GM19468 (cell line): ENCODE measurements at regions not wholly inside any gene's neighbourhood (a gene's known extent, or its start where the extent isn't known, plus 50 kb on each side); places are given as distances from the start of the nearest gene placed in this dataset.

Source experiments
- ATAC-seq: cut with Tn5 transposase; IDR thresholded peaks from one replicate; pipeline ENCODE4 v1.9.1; 2021; ENCODE audit warnings: mild to moderate bottlenecking, moderate library complexity, moderate number of reproducible peaks; ENCODE audit not compliant: unreplicated experiment; ENCODE audit errors: extremely low read depth

DNA sequence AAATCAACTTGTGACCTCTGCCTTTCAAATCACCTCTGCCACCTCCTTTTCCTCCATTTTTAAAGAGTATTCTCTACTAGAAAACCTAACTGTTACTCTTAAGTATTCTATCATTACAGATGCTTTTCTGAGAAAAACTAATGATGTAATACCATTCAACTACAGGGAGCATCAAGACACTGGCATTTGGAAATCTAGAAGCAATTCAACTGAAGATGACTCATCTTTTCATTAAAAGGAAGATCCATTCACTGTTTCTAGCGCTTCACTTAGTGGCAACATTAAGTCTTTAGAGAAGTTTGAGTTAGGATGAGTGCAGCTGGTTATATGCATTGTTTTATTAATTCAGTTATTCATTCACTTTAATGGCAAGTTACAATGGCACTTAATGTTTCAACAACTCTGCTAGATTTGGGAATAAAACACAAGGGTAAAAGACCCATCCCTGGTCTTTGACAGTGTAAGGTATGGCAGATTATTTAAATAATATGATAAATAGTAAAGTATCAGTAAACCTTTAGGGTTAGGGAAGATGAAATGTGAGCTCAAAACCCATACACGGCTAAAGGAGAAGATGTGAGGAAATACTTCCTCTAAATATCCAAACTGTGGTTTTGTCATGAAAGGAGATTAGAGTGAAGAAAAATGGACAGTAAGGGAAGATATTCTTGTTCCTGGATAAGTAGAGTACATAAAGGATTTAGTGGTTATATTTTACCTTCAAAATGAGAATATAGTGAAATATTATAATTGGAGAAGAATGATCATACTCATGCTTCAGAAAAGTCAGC lies 61.7 kb downstream of the KCNJ2 start:
- ATAC-seq, result no peak

DNA sequence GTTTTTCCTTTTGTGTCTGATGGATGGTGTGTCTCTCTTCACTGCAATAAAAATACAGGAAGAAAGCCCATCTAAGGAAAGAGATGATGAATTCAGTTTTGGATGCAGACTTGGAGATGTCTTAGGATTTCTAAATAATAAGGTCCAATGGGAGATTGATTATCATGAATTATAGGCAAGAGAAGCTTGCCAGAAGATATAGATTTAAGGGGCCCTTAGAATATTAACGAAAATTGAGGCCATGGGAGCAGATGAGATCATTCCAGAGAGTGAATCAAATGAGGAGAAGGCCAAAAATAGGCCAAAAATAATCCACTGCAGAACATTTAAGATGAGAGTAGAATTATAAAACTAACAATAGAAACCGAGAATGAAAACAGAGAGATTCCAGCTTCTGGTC lies 63.1 kb downstream of the KCNJ2 start:
- no peak for ATAC-seq

DNA sequence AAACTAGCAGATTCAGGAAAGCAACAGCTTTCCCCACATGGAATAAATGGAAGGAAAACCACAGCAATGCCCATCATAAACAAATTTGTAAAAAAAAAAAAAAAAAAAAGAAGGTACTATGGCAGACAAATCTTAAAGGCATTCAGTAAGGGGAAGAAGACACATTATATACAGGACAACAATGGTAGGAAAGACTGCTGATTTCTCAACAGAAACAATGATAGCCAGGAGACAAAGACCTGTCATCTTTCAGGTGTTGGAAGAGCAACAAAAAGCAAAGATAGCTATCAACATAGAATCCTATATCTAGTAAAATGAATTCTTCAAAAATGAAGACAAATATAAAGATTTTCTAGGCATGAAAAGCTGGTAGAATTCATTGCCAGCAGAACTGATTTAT lies 65.9 kb downstream of the KCNJ2 start:
- ATAC-seq, result no peak

- ATAC-seq, result no peak
These were observed 68.9 kb downstream of the KCNJ2 start for GRCh38 chr17:70238228-70238627.

GRCh38 chr17:70238646-70239045 lies 69.3 kb downstream of the KCNJ2 start:
- no peak for ATAC-seq

- ATAC-seq, result no peak
These were observed 70.1 kb downstream of the KCNJ2 start for GRCh38 chr17:70239391-70239826.

GRCh38 chr17:70241071-70241470 lies 71.7 kb downstream of the KCNJ2 start:
- no peak for ATAC-seq

DNA sequence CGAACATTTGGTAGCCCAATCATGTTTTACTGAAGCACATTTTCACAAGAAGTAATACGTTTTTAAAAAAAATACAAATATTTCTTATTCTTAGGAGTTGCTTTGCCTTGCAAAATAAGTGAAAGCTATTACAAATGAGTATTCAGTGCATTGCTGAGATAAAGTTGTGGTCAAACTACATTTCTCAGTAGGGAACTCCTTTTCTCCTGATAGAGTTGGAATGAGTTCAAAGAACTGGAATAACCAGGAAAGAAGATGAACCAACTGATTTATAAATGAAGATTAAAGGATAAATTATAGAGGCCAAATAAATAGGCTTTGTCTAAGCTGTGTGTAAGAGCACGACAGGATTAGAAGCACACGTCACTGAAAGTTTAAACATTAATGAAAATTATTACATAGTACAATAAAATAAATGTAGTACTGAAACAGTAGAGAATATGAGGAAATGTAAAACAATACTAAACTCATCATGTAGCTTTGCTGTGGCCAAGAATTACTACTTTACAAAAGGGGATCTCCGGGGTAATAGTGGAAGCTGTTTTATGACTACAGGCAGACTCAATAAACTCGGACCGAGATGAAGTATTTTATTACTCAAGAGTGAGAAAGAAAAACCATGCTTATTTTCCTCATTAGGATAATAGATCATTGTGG lies 73.6 kb downstream of the KCNJ2 start:
- ATAC-seq, result no peak

DNA sequence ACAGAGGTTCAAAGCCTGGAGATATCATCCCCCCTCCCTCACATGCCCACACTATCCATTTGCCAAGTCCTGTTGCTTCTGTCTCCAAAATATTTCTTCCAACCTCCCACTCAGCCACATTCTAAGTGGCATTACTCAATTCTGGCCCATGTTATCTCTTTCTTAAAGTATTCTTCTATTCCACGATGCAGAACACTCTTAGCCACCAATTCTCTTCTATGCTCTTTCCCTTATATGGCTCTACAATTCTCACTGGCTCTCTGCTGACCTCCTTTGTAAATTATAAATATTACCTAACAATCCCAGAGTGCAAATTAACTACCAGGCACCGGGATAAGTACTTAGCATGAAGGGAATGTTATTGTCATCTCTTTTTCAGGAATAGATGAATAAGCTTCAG lies 82.4 kb downstream of the KCNJ2 start:
- no peak for ATAC-seq

- no peak for ATAC-seq
These were observed 85.6 kb downstream of the KCNJ2 start for GRCh38 chr17:70254735-70255460.

GRCh38 chr17:70256751-70257150 lies 87.4 kb downstream of the KCNJ2 start:
- ATAC-seq, result no peak

DNA sequence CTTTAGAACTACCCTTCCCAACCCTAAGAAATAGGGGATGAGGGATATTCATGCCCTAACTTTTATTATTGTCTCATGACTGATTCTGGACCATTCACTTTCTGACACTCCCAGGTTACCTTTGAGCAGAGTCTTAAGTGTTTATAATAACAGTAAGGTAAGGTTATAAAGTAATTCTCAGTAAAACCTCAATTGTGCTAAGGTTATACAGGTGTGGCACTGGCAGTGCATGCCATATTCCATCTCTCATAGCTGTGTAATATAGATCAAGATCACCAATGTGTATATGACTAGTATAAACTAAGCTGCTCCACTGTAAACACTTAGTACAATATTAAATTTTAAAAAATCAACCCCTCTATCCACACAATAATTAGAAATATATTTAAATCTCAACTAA lies 89.1 kb downstream of the KCNJ2 start:
- no peak for ATAC-seq

- ATAC-seq, result no peak
These were observed 90.1 kb downstream of the KCNJ2 start for GRCh38 chr17:70259400-70259799.

DNA sequence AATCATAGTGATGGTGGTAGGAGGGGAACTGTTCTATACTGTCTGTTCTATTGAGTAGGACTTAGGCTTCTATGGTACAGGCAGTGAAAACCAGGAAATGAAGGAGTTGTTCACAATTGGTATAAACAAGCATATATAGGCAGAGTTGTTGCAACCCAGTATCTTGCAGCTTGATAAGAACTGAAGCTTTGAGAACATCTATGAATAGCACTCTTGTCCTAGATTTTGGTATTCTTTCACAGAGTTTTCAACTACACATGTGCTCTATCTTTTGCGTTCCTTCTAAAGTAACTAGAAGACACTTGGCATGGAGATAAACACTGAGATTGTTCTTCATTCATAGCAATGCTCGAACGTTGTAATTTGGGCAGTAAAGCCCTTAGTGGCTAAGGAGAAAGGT lies 91.8 kb downstream of the KCNJ2 start:
- no peak for ATAC-seq

DNA sequence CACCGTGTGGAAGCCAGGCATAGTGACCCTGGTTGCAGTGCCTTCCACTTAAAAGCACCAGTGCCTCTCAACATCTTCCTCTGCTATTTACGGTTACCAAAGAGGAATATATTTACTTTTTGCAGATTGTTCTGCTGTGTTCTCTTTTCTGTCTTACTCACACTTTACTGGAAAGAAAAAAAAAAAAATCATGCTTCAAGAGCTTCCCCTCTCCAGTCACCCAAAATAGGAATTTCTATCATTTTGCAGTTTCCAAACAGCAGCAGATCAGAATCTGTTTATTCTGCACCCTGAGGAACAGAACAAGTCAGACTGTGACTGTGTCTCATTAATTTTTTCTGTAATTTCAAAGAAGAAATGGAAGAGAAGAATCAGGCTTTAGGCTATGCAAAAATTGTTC lies 96.1 kb downstream of the KCNJ2 start:
- no peak for ATAC-seq

GRCh38 chr17:70266394-70266793 lies 97.1 kb downstream of the KCNJ2 start:
- no peak for ATAC-seq

GRCh38 chr17:70268383-70268782 lies 99.1 kb downstream of the KCNJ2 start:
- ATAC-seq, result no peak

- no peak for ATAC-seq
These were observed 101.2 kb downstream of the KCNJ2 start for GRCh38 chr17:70270554-70270953.

GRCh38 chr17:70271200-70271599 lies 101.9 kb downstream of the KCNJ2 start:
- no peak for ATAC-seq

GRCh38 chr17:70271672-70272071 lies 102.3 kb downstream of the KCNJ2 start:
- ATAC-seq, result no peak

DNA sequence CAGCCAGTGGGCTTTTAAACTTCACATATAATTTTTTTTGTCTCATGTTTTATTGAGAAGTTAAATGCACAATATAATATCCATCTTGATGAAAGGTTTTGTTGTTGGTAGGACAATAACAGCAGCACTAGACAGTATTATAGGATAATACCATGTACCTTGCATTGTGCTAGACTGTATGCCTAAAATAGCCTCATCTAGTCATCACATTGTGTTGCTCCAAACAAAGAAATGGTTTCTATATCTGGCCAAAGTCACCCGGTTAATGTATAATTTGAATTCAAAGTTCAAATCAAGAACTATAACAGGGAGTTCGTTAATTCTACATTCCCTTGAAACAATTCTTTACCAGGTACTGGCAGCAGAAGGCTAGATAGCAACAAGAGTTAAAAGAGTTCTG lies 104.9 kb downstream of the KCNJ2 start:
- ATAC-seq, result no peak
